ENCODE measurements at regions not wholly inside any gene's neighbourhood (a gene's known extent, or its start where the extent isn't known, plus 50 kb on each side); places are given as distances from the start of the nearest gene placed in this dataset.

DNA sequence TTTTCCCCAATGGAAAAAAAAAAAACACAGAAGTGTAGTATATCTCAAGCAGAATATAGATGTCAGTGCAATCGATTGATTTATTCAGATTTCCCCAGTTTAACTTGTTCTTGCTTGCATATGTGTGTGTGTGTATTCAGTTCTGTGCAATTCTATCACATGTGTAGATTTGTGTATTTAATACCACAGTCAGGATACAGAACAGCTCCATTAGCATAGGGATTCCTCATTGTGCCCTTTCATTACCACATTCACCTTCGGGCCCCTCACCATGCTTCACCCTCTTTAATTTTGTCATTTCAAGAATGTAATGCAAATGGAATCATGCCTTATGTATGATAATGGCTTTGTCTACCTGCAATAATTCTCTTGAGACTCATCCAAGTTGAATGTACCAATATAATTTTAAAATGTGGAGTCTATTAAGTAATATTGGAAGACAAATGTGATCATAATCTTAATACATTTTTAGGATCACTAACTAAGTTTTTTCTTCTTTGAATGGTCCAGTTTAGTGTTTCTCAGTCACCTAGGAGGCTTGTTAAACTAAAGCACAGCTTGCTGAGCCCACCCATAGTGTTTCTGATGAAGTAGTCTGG is 187.9 kb downstream of the TENT5A start:
- TF ChIP-seq, protein P1, sequence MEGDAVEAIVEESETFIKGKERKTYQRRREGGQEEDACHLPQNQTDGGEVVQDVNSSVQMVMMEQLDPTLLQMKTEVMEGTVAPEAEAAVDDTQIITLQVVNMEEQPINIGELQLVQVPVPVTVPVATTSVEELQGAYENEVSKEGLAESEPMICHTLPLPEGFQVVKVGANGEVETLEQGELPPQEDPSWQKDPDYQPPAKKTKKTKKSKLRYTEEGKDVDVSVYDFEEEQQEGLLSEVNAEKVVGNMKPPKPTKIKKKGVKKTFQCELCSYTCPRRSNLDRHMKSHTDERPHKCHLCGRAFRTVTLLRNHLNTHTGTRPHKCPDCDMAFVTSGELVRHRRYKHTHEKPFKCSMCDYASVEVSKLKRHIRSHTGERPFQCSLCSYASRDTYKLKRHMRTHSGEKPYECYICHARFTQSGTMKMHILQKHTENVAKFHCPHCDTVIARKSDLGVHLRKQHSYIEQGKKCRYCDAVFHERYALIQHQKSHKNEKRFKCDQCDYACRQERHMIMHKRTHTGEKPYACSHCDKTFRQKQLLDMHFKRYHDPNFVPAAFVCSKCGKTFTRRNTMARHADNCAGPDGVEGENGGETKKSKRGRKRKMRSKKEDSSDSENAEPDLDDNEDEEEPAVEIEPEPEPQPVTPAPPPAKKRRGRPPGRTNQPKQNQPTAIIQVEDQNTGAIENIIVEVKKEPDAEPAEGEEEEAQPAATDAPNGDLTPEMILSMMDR (conservative IDR thresholded peaks at IDR 0.05), result no peak
- TF ChIP-seq ZFX (IDR thresholded peaks at IDR 0.05), result no peak
